ENCODE measurements at regions not wholly inside any gene's neighbourhood (a gene's known extent, or its start where the extent isn't known, plus 50 kb on each side); places are given as distances from the start of the nearest gene placed in this dataset.

DNA sequence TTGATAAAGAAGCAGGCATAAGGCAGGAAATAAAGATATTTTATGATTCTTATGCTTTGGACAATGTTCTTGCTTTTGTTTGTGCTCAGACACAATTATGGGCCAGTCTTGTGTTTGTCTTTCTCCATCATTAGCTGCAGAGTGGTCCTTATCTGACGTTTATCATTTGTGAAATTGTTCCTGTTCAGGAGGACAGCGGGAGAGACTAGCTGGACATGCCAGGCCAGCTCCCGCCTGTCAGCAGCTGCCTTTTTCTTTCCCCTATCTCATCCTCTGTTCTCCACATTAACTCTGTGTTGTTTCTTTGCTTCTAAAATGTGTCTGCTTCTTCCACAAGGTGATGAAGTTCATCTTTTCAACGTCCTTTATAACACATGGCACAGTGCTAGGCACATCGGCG, 333.5 kb downstream of the NPIPA8 start:
- DNase-seq (ENCODE audit: extremely low read depth in 1 of 11, low read depth in 9 of 11, low spot score in 4 of 11) = no peak

GRCh38 chr16:17998996-17999395, 337.5 kb downstream of the NPIPA8 start:
- no peak for DNase-seq (ENCODE audit: extremely low read depth in 1 of 11, low read depth in 9 of 11, low spot score in 4 of 11)

- no peak for DNase-seq (ENCODE audit: extremely low read depth in 1 of 11, low read depth in 9 of 11, low spot score in 4 of 11)
These were observed 338.0 kb downstream of the NPIPA8 start for GRCh38 chr16:17998550-17998949.

GRCh38 chr16:17994027-17994426, 342.5 kb downstream of the NPIPA8 start:
- DNase-seq (ENCODE audit: extremely low read depth in 1 of 11, low read depth in 9 of 11, low spot score in 4 of 11) = no peak

GRCh38 chr16:17992416-17992815, 344.1 kb downstream of the NPIPA8 start:
- no peak for DNase-seq (ENCODE audit: extremely low read depth in 1 of 11, low read depth in 9 of 11, low spot score in 4 of 11)

GRCh38 chr16:17989255-17989654, 347.3 kb downstream of the NPIPA8 start:
- DNase-seq (ENCODE audit: extremely low read depth in 1 of 11, low read depth in 9 of 11, low spot score in 4 of 11) = no peak

DNA sequence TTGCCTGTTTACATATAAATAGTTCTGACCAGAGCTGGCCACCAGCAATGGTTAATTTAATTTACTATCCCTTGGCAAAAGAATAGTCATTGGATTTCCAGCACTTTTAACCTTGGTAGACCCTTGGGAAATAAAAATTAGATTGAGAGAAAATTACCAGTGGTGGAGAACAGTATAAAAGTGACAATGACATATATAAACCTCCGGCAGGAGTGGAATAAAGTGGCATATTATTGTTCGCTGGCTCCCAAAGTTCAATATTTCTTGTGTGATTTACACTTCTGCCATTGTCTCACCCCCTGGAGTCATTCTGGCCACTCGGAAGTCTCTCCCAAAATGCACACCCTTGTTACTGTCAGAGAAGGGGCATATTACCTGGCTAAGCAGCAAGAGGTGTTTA, 347.7 kb downstream of the NPIPA8 start:
- no peak for DNase-seq (ENCODE audit: extremely low read depth in 1 of 11, low read depth in 9 of 11, low spot score in 4 of 11)

DNA sequence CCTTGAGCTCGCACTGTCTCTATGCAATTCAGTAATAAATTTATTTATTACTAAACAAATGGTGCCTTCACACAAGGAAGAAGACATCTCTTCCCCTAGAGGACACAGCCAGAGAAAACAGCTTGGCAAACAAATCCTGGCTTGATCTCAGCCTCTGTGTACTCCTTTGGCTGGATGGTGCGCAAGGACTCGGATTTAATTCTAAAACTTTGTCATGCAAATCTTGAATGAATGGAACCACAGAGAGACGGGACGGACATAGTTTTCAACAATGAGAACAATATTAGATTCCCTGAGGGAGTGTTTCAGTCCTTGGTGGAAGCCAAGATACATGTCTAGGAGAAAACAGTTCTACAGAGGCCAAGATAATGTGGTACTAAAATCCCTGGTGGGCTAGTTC, 349.5 kb downstream of the NPIPA8 start:
- DNase-seq (ENCODE audit: extremely low read depth in 1 of 11, low read depth in 9 of 11, low spot score in 4 of 11) = no peak

DNA sequence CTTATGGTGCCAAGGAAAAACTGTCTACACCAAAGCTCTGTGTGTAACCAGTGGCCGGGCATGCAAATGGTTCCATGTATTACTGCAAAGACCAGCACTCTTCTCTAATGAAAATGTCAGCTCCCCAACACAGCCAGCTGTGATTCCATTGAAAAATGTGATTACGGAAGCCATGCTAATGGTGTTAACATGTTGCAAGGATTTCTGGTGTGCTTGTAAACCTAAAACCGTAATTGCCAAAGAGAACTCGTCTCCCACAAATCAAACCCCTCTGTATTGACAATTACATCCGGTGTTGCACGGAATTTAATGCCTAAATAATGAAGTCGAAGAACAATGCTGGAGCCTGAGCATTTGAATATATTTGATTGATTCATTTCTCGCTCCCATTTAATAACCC, 351.7 kb downstream of the NPIPA8 start:
- no peak for DNase-seq (ENCODE audit: extremely low read depth in 1 of 11, low read depth in 9 of 11, low spot score in 4 of 11)

DNA sequence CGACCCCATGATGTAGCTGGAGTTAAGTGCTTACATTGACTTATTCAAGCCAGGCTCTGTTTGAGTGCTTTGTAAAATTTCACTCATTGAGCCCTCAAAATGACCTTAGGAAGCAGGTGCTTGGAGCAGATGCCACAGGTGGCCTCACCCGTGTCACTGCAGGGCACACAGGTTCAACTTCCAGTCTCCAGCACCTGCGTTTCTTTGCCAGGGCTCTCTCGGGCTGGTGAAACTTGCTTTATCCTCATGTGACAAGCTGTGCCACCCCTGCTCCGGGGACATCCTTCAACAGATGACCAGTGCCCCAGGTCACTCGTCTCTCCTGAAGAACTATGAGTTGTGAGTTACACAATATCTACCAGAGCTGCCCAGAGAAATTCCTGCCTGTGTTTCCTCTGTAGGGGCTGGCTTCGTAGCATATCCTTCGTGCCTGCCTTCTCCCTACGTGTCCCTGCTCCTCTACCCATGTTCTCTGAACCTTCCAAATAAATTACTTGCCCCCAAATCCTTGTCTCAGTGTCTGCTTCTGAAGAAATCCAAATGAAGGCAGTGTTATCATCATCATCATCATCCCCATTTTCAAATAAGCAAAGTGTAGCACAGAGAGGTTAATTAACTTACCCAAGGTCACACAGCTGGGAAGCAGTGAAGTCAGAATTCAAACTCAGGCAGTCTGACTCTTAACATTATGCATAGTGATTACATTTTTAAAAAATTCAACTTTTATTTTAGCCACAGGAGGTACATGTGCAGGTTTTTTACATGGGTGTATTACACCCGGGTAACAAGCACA, 352.5 kb downstream of the NPIPA8 start:
- DNase-seq (ENCODE audit: extremely low read depth in 1 of 11, low read depth in 9 of 11, low spot score in 4 of 11) = no peak

GRCh38 chr16:17983114-17983513, 353.4 kb downstream of the NPIPA8 start:
- no peak for DNase-seq (ENCODE audit: extremely low read depth in 1 of 11, low read depth in 9 of 11, low spot score in 4 of 11)

DNA sequence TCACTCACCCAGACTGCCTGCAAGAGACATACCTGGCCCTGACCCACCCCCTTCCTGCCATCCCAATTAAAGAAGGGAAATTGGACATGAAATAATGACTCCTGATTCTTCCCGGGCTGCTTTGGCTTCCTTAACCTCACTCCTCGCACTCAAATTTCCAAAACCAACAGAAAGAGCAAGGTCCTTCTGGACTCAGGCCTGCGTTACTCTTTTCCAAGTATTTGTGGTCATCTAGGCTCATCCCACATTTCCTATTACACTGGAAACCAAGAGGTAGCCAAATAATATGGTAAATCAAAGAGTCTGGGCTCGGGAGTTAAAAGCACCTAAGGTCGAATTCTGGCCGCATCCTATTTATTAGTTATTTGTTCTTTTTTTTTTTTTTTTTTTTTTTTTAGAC, 359.3 kb downstream of the NPIPA8 start:
- DNase-seq (ENCODE audit: extremely low read depth in 1 of 11, low read depth in 9 of 11, low spot score in 4 of 11) = no peak

DNA sequence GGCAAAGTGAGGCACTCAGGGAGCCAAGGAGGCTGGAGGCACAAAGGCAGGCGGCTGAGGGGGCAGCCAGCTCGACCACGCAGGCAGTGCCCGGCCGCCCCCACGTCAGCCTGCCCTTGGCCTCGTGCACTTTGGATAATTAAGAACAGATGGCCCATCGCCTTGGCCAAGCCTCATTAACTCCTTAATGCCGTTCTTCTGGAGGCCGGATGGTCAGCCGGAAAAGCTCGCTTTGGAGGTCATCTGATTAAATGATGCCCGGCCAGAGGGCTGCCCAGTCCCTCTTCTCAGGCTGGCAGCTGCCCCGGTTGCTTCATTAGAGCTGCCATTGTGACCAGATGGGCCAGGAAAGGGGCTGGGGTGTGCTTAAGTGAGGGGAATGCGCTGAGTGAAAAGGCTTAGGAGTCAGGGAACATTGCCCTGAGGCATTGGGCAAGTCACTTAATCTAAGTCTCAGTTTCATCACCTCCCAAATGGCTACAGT, 364.0 kb downstream of the NPIPA8 start:
- DNase-seq (ENCODE audit: extremely low read depth in 1 of 11, low read depth in 9 of 11, low spot score in 4 of 11) = peak in 3 of 11 donors; percentile 14 to 30 (median 21)

- no peak for DNase-seq (ENCODE audit: extremely low read depth in 1 of 11, low read depth in 9 of 11, low spot score in 4 of 11)
These were observed 365.7 kb downstream of the NPIPA8 start for GRCh38 chr16:17970816-17971331.

DNA sequence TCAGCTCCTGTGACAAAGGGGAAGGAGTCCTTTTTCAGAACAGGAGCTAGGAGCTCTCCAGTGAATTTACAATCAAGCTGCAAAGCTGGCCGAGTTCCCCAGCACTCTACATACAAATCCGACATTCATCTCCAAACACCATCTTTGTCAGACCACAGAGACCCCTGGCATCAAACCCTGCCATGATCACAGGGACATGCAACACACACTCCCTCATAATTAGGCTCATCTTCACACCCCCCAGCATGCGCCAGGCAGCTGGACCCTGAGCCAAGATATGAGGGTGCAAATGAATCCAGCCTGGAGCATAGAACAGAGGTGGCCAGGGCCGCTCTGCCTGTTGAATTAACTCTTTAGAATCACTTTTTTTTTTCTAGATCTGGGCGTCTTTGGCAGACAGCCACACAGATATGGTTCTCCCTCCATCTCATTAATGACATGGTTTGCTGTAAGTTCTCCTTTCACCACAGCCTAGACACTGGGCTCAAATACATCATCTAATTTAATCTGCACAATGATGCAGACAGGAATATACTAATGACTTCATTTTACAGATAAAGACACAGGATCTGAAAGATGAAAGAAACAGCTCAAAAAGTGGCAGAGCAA, 366.3 kb downstream of the NPIPA8 start:
- DNase-seq (ENCODE audit: extremely low read depth in 1 of 11, low read depth in 9 of 11, low spot score in 4 of 11) = no peak

DNA sequence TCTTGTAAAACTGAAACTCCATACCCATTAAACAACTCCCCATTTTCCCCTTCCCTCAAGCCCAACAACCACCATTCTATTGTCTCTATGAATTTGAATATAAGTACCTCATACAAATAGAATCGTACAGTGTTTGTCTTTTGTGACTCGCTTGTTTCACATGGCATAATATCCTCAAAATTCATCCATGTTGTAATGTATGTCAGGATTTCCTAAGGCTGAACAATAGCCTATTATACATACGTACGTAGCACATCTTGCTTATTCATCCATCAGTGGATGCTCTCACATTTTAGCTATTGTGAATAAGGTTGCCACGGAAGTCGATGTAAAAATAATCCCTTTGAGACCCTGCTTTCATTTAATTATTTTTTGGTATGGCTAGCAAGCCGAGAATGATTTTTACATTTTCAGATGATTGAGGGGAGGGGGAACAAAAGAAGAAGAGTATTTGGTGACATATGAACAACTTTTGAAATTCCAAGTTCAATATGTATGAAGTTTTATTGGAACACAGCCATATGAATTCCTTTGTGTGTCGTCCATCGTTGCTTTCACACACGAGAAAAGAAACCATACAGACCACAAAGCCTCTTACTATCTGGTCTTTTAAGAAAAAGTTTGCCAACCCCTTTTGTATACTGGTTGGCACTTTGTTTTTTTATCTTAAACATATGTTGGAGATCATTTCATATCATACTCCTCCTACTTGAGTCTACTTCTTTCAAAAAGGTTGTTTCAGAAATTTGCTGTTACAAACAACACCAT, 371.2 kb downstream of the NPIPA8 start:
- DNase-seq (ENCODE audit: extremely low read depth in 1 of 11, low read depth in 9 of 11, low spot score in 4 of 11) = no peak

- DNase-seq (ENCODE audit: extremely low read depth in 1 of 11, low read depth in 9 of 11, low spot score in 4 of 11) = no peak
These were observed 372.3 kb downstream of the NPIPA8 start for GRCh38 chr16:17964196-17964595.

DNA sequence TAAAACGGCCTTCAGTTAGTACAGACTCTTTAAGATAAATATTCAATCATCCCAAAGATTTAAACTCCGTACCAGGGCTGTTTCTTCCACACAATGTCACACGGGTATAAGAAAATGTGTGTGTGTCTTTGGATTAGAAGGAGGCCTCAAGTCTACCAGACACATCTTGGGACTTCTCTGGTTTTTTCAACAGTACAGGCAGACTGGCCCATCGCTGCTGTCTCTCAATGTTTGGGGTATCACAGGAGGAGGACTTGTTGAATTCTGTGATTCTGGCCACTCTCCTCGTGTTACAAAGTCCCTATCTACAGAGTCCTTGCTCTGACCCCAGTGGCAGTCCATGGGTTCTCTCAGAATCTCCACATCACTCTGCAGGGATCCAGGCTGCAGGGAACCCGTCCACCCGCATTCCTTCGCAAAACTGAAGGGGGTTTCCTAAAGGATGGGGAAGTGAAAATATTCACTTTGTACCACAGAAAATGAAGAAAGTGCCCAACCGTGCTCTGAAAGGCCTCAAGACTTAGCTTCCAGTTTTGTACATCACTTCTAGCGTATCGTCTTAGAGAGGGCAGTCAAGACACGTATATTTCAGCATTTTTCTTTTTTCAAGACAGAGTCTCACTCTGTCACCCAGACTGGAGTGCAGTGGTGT, 373.2 kb downstream of the NPIPA8 start:
- no peak for DNase-seq (ENCODE audit: extremely low read depth in 1 of 11, low read depth in 9 of 11, low spot score in 4 of 11)

DNA sequence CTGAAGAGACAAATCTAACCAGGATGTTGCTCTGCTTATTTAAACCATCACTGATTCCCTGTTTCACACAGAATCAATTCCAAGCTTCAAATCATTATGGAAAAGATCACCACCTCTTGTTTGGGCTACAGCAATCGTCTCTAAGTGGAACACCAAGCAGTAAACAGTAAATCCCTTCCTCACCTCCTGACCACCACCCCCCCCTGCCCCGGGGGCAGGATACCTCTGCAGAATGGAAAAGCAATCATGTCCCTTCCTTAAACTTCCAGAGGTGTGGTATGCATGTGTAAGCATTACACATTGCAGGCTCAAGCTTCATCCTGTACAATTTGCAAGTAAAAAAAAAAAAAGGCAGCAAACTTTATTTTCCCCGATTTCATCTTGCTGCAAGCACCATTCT, 373.8 kb downstream of the NPIPA8 start:
- no peak for DNase-seq (ENCODE audit: extremely low read depth in 1 of 11, low read depth in 9 of 11, low spot score in 4 of 11)
